Liver (tissue), 8 donors: ENCODE measurements at regions not wholly inside any gene's neighbourhood (a gene's known extent, or its start where the extent isn't known, plus 50 kb on each side); places are given as distances from the start of the nearest gene placed in this dataset.

ENCODE experiments used
- DNase-seq: peaks from one replicate; pipeline ENCODE4 v3.0.0-alpha.2; 2017; ENCODE audit warnings: low spot score
- H3K27ac ChIP-seq, 2 donors: one replicate each; pipeline ENCODE4 v1.7.0; 2013; ENCODE audit warnings: inconsistent platforms in 2 of 2, low read length in 2 of 2, control low read depth in 1 of 2, low read depth in 1 of 2, mild to moderate bottlenecking in 1 of 2
- H3K27me3 ChIP-seq, 4 donors: one replicate each; pipeline versions ENCODE4 v1.6.1 to v1.7.0; 2013; ENCODE audit warnings: low read length in 3 of 4, inconsistent platforms in 1 of 4, mild to moderate bottlenecking in 1 of 4, moderate library complexity in 1 of 4; ENCODE audit not compliant: control insufficient read depth in 4 of 4, insufficient read depth in 4 of 4
- H3K36me3 ChIP-seq, 4 donors: one replicate each; pipeline versions ENCODE4 v1.6.1 to v1.7.0; 2013; ENCODE audit warnings: low read length in 3 of 4, mild to moderate bottlenecking in 3 of 4, low read depth in 1 of 4, moderate library complexity in 1 of 4; ENCODE audit not compliant: control insufficient read depth in 4 of 4, insufficient read depth in 3 of 4
- H3K4me1 ChIP-seq, 4 donors: one replicate each; pipeline versions ENCODE4 v1.6.1 to v1.7.0; 2013; ENCODE audit warnings: low read length in 3 of 4, mild to moderate bottlenecking in 3 of 4, moderate library complexity in 1 of 4; ENCODE audit not compliant: control insufficient read depth in 4 of 4, insufficient read depth in 4 of 4
- H3K4me3 ChIP-seq, 3 donors: one replicate each; pipeline versions ENCODE4 v1.6.1 to v1.7.0; 2013; ENCODE audit warnings: low read length in 3 of 3, control low read depth in 1 of 3, low read depth in 1 of 3, mild to moderate bottlenecking in 1 of 3
- H3K9ac ChIP-seq, 2 donors: one replicate each; pipeline ENCODE4 v1.7.0; 2013; ENCODE audit warnings: low read length in 2 of 2, mild to moderate bottlenecking in 2 of 2, moderate library complexity in 2 of 2, control low read depth in 1 of 2, low read depth in 1 of 2
- H3K9me3 ChIP-seq, 4 donors: one replicate each; pipeline versions ENCODE4 v1.6.1 to v1.7.0; 2013; ENCODE audit warnings: low read length in 3 of 4; ENCODE audit not compliant: control insufficient read depth in 4 of 4
- ATF3 ChIP-seq: IDR thresholded peaks from 2 replicates; pipeline ENCODE4 v1.6.1; 2016; ENCODE audit warnings: antibody characterized with exemption
- EGR1 ChIP-seq, 2 donors: IDR thresholded peaks; 2 replicates each; pipeline ENCODE4 v1.6.1; 2016 to 2018; ENCODE audit warnings: antibody characterized with exemption in 2 of 2, low read depth in 2 of 2
- FOXA1 ChIP-seq: IDR thresholded peaks from 2 replicates; pipeline ENCODE4 v1.6.1; 2016; ENCODE audit warnings: antibody characterized with exemption
- FOXA2 ChIP-seq: IDR thresholded peaks from 2 replicates; pipeline ENCODE4 v1.6.1; 2016; ENCODE audit warnings: antibody characterized with exemption
- GABPA ChIP-seq, 2 donors: IDR thresholded peaks in 1 of 2; conservative IDR thresholded peaks in 1 of 2; 2 replicates each; pipeline ENCODE4 v1.6.1; 2016; ENCODE audit warnings: antibody characterized with exemption in 2 of 2, mild to moderate bottlenecking in 1 of 2, moderate library complexity in 1 of 2
- HNF4A ChIP-seq, 2 donors: conservative IDR thresholded peaks; 2 replicates each; pipeline ENCODE4 v1.6.1; 2016; ENCODE audit warnings: antibody characterized with exemption in 2 of 2, mild to moderate bottlenecking in 2 of 2
- HNF4G ChIP-seq: IDR thresholded peaks from 2 replicates; pipeline ENCODE4 v1.6.1; 2016; ENCODE audit warnings: antibody characterized with exemption
- JUND ChIP-seq, 2 donors: IDR thresholded peaks; 2 replicates each; pipeline ENCODE4 v1.6.1; 2016; ENCODE audit warnings: antibody characterized with exemption in 2 of 2
- MAX ChIP-seq: IDR thresholded peaks from 2 replicates; pipeline ENCODE4 v1.6.1; 2016; ENCODE audit warnings: antibody characterized with exemption
- NR2F2 ChIP-seq: IDR thresholded peaks from 2 replicates; pipeline ENCODE4 v1.6.1; 2016; ENCODE audit warnings: antibody characterized with exemption
- RAD21 ChIP-seq, 2 donors: IDR thresholded peaks; 2 replicates each; pipeline ENCODE4 v1.6.1; 2016; ENCODE audit warnings: antibody characterized with exemption in 2 of 2, mild to moderate bottlenecking in 2 of 2
- REST ChIP-seq: IDR thresholded peaks from 2 replicates; pipeline ENCODE4 v1.6.1; 2016; ENCODE audit warnings: antibody characterized with exemption, mild to moderate bottlenecking
- RXRA ChIP-seq, 2 donors: IDR thresholded peaks; 2 replicates each; pipeline ENCODE4 v1.6.1; 2017 to 2018; ENCODE audit warnings: antibody characterized with exemption in 2 of 2, mild to moderate bottlenecking in 1 of 2
- SP1 ChIP-seq: IDR thresholded peaks from 2 replicates; pipeline ENCODE4 v1.6.1; 2018; ENCODE audit warnings: antibody characterized with exemption, mild to moderate bottlenecking
- TAF1 ChIP-seq: conservative IDR thresholded peaks from 2 replicates; pipeline ENCODE4 v1.6.1; 2016; ENCODE audit warnings: antibody characterized with exemption, mild to moderate bottlenecking
- YY1 ChIP-seq: IDR thresholded peaks from 2 replicates; pipeline ENCODE4 v1.6.1; 2016; ENCODE audit warnings: antibody characterized with exemption, mild to moderate bottlenecking
- ZBTB33 ChIP-seq: IDR thresholded peaks from 2 replicates; pipeline ENCODE4 v1.6.1; 2016; ENCODE audit warnings: antibody characterized with exemption
- WGBS: extraction: QIAGEN DNeasy Blood & Tissue Kit; methylation state at CpG from one replicate; pipeline ENCODE4 v1.1.7; 2013; 5-methylcytosine and 5-hydroxymethylcytosine counted together
- TF ChIP-seq, protein P1 (sequence below): fragments of 150-350 bp; IDR thresholded peaks from 2 replicates; pipeline ENCODE4 v1.5.1; 2017; ENCODE audit warnings: improper control_type of control experiment, low read depth, low read length; ENCODE audit not compliant: missing input control
- donor health status: healthy.
- donor health status: healthy.
- donor health status: healthy.
- donor health status: healthy.
- donor health status: healthy.

GRCh38 chr13:40215311-40215710 is 451.1 kb downstream of the FOXO1 start (continued):
- TF ChIP-seq ATF3 (no peak), TAF1 (no peak), RXRA (IDR thresholded peaks at IDR 0.05) (no peak), HNF4G (no peak), YY1 (no peak), RAD21 (IDR thresholded peaks at IDR 0.05) (no peak), HNF4A (conservative IDR thresholded peaks at IDR 0.05) (no peak), ZBTB33 (no peak), SP1 (no peak)

DNA sequence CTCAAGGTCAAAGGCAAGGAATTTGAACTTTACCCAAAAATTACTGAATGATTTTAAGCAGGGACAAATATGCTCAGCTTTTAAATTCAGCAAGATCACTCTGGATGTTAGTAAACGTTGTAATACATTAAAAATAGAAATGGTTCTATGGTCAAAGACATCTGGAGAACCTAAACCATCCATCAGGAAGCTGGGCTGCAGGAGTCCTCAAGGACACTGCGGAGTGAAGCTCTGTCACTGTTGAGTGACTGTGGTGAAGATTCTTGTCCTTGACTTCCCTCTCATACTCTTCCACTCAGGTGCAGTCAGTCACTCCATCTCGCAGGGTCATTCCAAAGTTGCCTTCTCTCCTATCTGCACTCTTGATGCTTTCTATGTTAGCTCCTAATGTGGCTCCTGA is 450.7 kb downstream of the FOXO1 start:
- TF ChIP-seq RAD21 (IDR thresholded peaks at IDR 0.05) (no peak), GABPA (IDR thresholded peaks at IDR 0.05 in 1 of 2, conservative IDR thresholded peaks at IDR 0.05 in 1 of 2) (no peak), JUND (IDR thresholded peaks at IDR 0.05) (no peak), YY1 (no peak), FOXA1 (no peak), MAX (no peak), ATF3 (no peak), SP1 (no peak), EGR1 (IDR thresholded peaks at IDR 0.05; ENCODE audit: low read depth in 2 of 2) (no peak), HNF4A (conservative IDR thresholded peaks at IDR 0.05) (no peak), REST (no peak), NR2F2 (no peak), RXRA (IDR thresholded peaks at IDR 0.05) (no peak), ZBTB33 (no peak), FOXA2 (no peak), HNF4G (no peak), TAF1 (no peak)
- TF ChIP-seq, protein P1, sequence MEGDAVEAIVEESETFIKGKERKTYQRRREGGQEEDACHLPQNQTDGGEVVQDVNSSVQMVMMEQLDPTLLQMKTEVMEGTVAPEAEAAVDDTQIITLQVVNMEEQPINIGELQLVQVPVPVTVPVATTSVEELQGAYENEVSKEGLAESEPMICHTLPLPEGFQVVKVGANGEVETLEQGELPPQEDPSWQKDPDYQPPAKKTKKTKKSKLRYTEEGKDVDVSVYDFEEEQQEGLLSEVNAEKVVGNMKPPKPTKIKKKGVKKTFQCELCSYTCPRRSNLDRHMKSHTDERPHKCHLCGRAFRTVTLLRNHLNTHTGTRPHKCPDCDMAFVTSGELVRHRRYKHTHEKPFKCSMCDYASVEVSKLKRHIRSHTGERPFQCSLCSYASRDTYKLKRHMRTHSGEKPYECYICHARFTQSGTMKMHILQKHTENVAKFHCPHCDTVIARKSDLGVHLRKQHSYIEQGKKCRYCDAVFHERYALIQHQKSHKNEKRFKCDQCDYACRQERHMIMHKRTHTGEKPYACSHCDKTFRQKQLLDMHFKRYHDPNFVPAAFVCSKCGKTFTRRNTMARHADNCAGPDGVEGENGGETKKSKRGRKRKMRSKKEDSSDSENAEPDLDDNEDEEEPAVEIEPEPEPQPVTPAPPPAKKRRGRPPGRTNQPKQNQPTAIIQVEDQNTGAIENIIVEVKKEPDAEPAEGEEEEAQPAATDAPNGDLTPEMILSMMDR: no peak
- no peak overlapping the region for H3K9ac ChIP-seq
- H3K36me3 ChIP-seq: no peaks in the 10 kb centered on the region
- DNase-seq: no peak
- no peak overlapping the region for H3K27ac ChIP-seq
- no peaks in the 10 kb centered on the region for H3K27me3 ChIP-seq
- H3K9me3 ChIP-seq: no peaks in the 10 kb centered on the region
- WGBS: 87% methylated on average over 3 of the region's 3 CpGs
- no peak overlapping the region for H3K4me3 ChIP-seq
- H3K4me1 ChIP-seq: peaks cover 0 to 3% (median 0%) of the 10 kb centered on the region in 4 donors
